Pancreas (tissue), 10 donors: ENCODE measurements at regions not wholly inside any gene's neighbourhood (a gene's known extent, or its start where the extent isn't known, plus 50 kb on each side); places are given as distances from the start of the nearest gene placed in this dataset.

Experiments used
- ATAC-seq, 4 donors: fragments of 200-7000 bp; cut with Tn5 transposase; one replicate each; pipeline versions ENCODE4 v1.8.0 to v1.9.1; 2020; ENCODE audit warnings: mild to moderate bottlenecking in 4 of 4, moderate library complexity in 4 of 4
- DNase-seq, 6 donors: peaks; one replicate each; pipeline ENCODE4 v3.0.0-alpha.2; 2020
- FAIRE-seq: peaks from 2 replicates; lab custom pipeline; 2012; peaks lifted over from hg19 to GRCh38; lab: Jason Lieb, UNC
- H3K27ac ChIP-seq, 4 donors: fragments of 200-600 bp; sonication (generic); 1 replicate in 3 of 4; 2 replicates in 1 of 4; pipeline versions ENCODE4 v1.5.0 to v1.8.0; 2020
- H3K27me3 ChIP-seq, 4 donors: fragments of 200-600 bp; one replicate each; pipeline ENCODE4 v1.8.0; 2021
- H3K36me3 ChIP-seq, 3 donors: fragments of 200-600 bp; sonication (generic) in 1 of 3; one replicate each; pipeline versions ENCODE4 v1.5.0 to v1.8.0; 2020 to 2021
- H3K4me1 ChIP-seq, 3 donors: fragments of 200-600 bp; one replicate each; pipeline ENCODE4 v1.8.0; 2021
- H3K4me3 ChIP-seq, 4 donors: fragments of 200-600 bp; sonication (generic) in 2 of 4; one replicate each; pipeline versions ENCODE4 v1.5.0 to v1.8.0; 2020 to 2021
- H3K9me3 ChIP-seq, 4 donors: fragments of 200-600 bp; one replicate each; pipeline ENCODE4 v1.8.0; 2021
- WGBS, 2 donors: extraction: QIAGEN DNeasy Blood & Tissue Kit; methylation state at CpG; one replicate each; pipeline ENCODE4 v1.1.7; 2013; 5-methylcytosine and 5-hydroxymethylcytosine counted together
- intact Hi-C, 3 donors: fragments of 100-400 bp; cut with DNase I; formaldehyde crosslinking; loops; one replicate each; pipeline versions ENCODE4 v1.11.1 to v1.14.2; 2022
- TF ChIP-seq, protein P1 (sequence below), 4 donors: fragments of 200-600 bp; sonication (generic) in 3 of 4; IDR thresholded peaks; one replicate each; pipeline versions ENCODE4 v1.5.0 to v1.8.0; 2021; ENCODE audit warnings: antibody characterized with exemption in 4 of 4
- donor health status: healthy with polysubstance abuse.
- donor health status: DM: no; HTN: no; CAD: no; lungs with moderate emphysema.
- donor health status: DM: no; HTN: no; CAD: no.
- donor health status: control.
- donor health status: control.
- donor health status: Bipolar disorder and iron deficiency.
- donor health status: DM: yes; HTN: yes; CAD: no.
- donor health status: DM: no; HTN: no; CAD: no.
- donor health status: DM: no; HTN: no; CAD: no.
- donor health status: DM: yes; HTN: yes; CAD: no.

DNA sequence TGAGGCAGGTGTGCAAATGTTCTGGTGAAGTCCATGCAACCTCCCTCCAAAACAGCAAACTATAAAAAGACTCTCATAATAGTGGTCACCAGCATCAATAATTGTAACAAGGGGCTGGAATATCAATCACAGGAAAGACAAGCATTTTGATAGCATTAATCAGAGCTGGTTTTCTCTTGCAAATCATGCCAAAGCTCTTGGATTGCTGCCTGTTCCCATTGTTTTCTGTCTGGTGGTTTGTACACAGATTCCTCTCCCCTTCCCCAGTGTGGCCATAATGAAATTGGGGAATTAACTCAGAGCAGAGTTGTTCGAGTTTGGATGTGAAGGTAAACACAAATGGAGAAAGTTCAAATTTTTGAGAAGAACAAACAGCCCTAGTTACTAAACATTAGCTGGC lies 134.2 kb downstream of the CDCA7 start:
- FAIRE-seq: no peak
- Histone ChIP-seq H3K36me3 (no peaks in the 10 kb centered on the region), H3K4me1 (no peaks in the 10 kb centered on the region), H3K27me3 (no peaks in the 10 kb centered on the region), H3K27ac (no peak overlapping the region), H3K4me3 (no peak overlapping the region), H3K9me3 (no peaks in the 10 kb centered on the region)
- DNase-seq: no peak
- 17 to 27% methylated on average over 1 of the region's 1 CpG for WGBS, 2 donors
- intact Hi-C loops: no loop called here
- no peak for ATAC-seq
- TF ChIP-seq, protein P1, sequence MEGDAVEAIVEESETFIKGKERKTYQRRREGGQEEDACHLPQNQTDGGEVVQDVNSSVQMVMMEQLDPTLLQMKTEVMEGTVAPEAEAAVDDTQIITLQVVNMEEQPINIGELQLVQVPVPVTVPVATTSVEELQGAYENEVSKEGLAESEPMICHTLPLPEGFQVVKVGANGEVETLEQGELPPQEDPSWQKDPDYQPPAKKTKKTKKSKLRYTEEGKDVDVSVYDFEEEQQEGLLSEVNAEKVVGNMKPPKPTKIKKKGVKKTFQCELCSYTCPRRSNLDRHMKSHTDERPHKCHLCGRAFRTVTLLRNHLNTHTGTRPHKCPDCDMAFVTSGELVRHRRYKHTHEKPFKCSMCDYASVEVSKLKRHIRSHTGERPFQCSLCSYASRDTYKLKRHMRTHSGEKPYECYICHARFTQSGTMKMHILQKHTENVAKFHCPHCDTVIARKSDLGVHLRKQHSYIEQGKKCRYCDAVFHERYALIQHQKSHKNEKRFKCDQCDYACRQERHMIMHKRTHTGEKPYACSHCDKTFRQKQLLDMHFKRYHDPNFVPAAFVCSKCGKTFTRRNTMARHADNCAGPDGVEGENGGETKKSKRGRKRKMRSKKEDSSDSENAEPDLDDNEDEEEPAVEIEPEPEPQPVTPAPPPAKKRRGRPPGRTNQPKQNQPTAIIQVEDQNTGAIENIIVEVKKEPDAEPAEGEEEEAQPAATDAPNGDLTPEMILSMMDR (IDR thresholded peaks at IDR 0.05): no peak

DNA sequence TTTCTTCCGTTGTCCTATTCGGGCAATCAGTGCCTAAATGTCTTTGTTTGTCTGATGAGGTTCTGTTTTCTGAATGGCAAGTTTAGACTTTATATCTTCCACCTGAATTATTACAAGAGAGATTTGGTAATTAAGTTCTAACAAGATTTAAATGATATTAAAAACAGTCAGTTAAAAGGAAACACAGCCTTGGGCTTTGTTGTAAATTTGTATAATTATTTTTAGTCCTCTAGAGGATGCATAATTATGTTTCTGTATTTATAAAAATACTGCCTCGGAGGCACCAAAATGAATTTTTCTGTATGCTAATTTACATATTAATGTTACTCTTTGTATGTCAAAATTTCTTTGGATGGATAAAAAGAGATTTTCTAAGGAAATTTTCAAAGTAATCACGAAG lies 136.7 kb downstream of the CDCA7 start:
- no peaks in the 10 kb centered on the region for H3K9me3 ChIP-seq
- H3K4me1 ChIP-seq: no peaks in the 10 kb centered on the region
- no peak for DNase-seq
- intact Hi-C loops: no loop called here
- no peak for ATAC-seq
- FAIRE-seq: no peak
- 81 to 89% methylated on average over 4 of the region's 4 CpGs for WGBS, 2 donors
- no peaks in the 10 kb centered on the region for H3K36me3 ChIP-seq
- H3K27ac ChIP-seq: no peak overlapping the region
- no peak overlapping the region for H3K4me3 ChIP-seq
- TF ChIP-seq, protein P1 (IDR thresholded peaks at IDR 0.05): no peak
- no peaks in the 10 kb centered on the region for H3K27me3 ChIP-seq

DNA sequence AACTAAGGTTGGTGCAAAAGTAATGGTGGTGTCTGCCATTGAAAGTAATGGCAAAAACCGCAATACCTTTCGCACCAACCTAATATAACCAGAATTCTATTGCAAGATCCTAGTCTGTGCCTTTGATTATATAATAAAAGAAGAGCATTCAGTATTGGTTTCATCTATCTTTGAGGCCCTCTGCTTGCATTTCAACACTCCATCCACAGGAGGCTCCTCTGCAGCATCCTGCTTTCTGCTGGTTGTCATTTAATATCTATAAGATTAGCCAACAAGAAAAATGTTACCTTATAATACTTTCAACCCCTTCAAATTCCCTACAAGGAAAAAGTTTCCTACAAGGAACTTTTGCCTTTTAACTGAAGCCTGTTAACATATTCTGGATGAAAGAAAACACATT lies 139.2 kb downstream of the CDCA7 start:
- no peak for ATAC-seq
- intact Hi-C loops: no loop called here

DNA sequence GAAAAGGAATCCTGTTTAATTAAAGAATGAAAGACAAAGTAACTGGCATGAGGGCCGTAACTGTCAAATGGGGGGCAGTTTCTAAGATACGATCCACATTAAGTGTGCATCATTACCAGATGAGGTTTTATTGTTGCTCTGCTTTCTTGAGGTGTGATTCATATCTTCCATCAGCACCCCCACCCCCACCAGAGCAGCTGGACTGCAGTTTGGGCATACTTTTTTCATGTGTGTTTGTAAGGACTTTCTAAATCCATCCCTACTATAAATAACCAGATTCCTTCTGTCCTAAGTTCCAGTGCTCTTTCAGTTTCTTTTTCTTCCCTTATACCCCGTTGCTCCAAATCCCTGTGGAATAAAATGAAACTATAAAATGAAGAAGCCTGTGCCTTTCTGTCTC lies 142.1 kb downstream of the CDCA7 start:
- Histone ChIP-seq H3K27ac (no peak overlapping the region), H3K27me3 (no peaks in the 10 kb centered on the region), H3K36me3 (no peaks in the 10 kb centered on the region), H3K4me3 (no peak overlapping the region), H3K4me1 (no peaks in the 10 kb centered on the region), H3K9me3 (no peaks in the 10 kb centered on the region)
- FAIRE-seq (no peak), ATAC-seq (no peak), DNase-seq (no peak)
- intact Hi-C loops: no loop called here
- TF ChIP-seq, protein P1 (IDR thresholded peaks at IDR 0.05): no peak
- 75 to 81% methylated on average over 3 of the region's 3 CpGs for WGBS, 2 donors

More for the DNA sequence above, 139.2 kb downstream of the CDCA7 start:
- Histone ChIP-seq H3K27me3 (no peaks in the 10 kb centered on the region), H3K27ac (no peak overlapping the region), H3K36me3 (no peaks in the 10 kb centered on the region), H3K9me3 (no peaks in the 10 kb centered on the region), H3K4me3 (no peak overlapping the region), H3K4me1 (no peaks in the 10 kb centered on the region)
- TF ChIP-seq, protein P1 (IDR thresholded peaks at IDR 0.05): no peak
- WGBS, 2 donors: 93 to 96% methylated on average over 2 of the region's 2 CpGs
- DNase-seq (no peak), FAIRE-seq (no peak)

DNA sequence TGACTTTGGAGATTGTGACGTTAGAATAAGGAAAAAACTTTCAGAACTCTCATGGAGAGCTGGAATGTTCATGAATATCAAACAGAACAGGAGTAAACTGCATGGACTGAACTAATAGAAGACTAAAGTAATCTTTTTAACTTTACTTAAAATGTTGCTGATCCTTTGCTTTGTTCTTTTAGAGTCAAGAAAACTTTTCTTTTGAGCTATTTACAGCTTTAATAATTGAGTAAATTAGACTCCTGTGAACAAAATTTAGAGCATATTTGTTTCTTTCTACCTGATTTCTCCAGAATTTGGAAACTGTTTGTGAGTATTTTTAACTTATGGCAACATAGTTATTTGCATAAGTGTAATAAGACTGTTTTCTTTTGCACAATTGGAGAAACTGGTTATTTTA lies 146.3 kb downstream of the CDCA7 start:
- TF ChIP-seq, protein P1 (IDR thresholded peaks at IDR 0.05): no peak
- 54 to 83% methylated on average over 1 of the region's 1 CpG for WGBS, 2 donors
- no peak for ATAC-seq
- Histone ChIP-seq H3K27ac (no peak overlapping the region), H3K9me3 (no peaks in the 10 kb centered on the region), H3K36me3 (no peaks in the 10 kb centered on the region), H3K27me3 (no peaks in the 10 kb centered on the region), H3K4me3 (no peak overlapping the region), H3K4me1 (no peaks in the 10 kb centered on the region)
- intact Hi-C loops: no loop called here
- DNase-seq: no peak
- FAIRE-seq: no peak
